IMR-90 (cell line): ENCODE measurements at regions not wholly inside any gene's neighbourhood (a gene's known extent, or its start where the extent isn't known, plus 50 kb on each side); places are given as distances from the start of the nearest gene placed in this dataset.

Experiments
- ATAC-seq: fragments of 200-7000 bp; cut with Tn5 transposase; 2 replicates; pipeline ENCODE4 v1.9.1; 2020; ENCODE audit warnings: low read depth, mild to moderate bottlenecking, moderate library complexity
- BruUV-seq: library from RNA; stranded (reverse); fragments of 400-500 nt; replicated peaks from 2 replicates; lab custom pipeline; 2021; lab: Mats Ljungman, UMichigan
- CTCF ChIA-PET: fragments of 300-600 bp; formaldehyde crosslinking; extraction: SDS; loops from one replicate; lab custom pipeline; 2021; ENCODE audit warnings: antibody characterized with exemption; lab: Yijun Ruan, JAX
- POLR2A ChIA-PET: fragments of 300-600 bp; sonication (Branson Sonifier 250); formaldehyde crosslinking; loops from one replicate; lab custom pipeline; 2022; ENCODE audit warnings: antibody characterized with exemption; ENCODE audit not compliant: unreplicated experiment; lab: Charles Lee
- DNase-seq: peaks from one replicate; pipeline ENCODE4 v3.0.0; 2013
- H2AFZ ChIP-seq: replicated peaks from 2 replicates; pipeline ENCODE3; 2013; ENCODE audit warnings: low read length, mild to moderate bottlenecking; ENCODE audit not compliant: poor library complexity
- H2AK5ac ChIP-seq: 2 replicates; pipeline ENCODE4 v1.6.1; 2013; ENCODE audit warnings: low read depth, low read length, inconsistent platforms
- H2AK9ac ChIP-seq: replicated peaks from 2 replicates; pipeline ENCODE3; 2013; ENCODE audit warnings: mild to moderate bottlenecking, low read depth, low read length, moderate library complexity; ENCODE audit not compliant: poor library complexity
- H2BK120ac ChIP-seq: 2 replicates; pipeline ENCODE4 v1.6.1; 2013; ENCODE audit warnings: low read depth, low read length, inconsistent platforms
- H2BK15ac ChIP-seq: 3 replicates; pipeline ENCODE4 v1.6.1; 2013; ENCODE audit warnings: low read depth, low read length, inconsistent platforms
- H2BK20ac ChIP-seq: 2 replicates; pipeline ENCODE4 v1.6.1; 2013; ENCODE audit warnings: low read depth, mild to moderate bottlenecking, inconsistent platforms, low read length, moderate library complexity
- H2BK5ac ChIP-seq: 2 replicates; pipeline ENCODE4 v1.6.1; 2013; ENCODE audit warnings: mild to moderate bottlenecking, low read depth, low read length, inconsistent platforms; ENCODE audit not compliant: poor library complexity, severe bottlenecking
- H3K14ac ChIP-seq: replicated peaks from 2 replicates; pipeline ENCODE4 v1.6.1; 2013; ENCODE audit warnings: low read depth, low read length, inconsistent platforms
- H3K18ac ChIP-seq: 2 replicates; pipeline ENCODE4 v1.6.1; 2013; ENCODE audit warnings: low read depth, low read length, control low read depth
- H3K23ac ChIP-seq: 2 replicates; pipeline ENCODE4 v1.6.1; 2013; ENCODE audit warnings: low read depth, low read length, inconsistent platforms
- H3K27ac ChIP-seq: 2 replicates; pipeline ENCODE4 v1.5.1; 2013; ENCODE audit warnings: mild to moderate bottlenecking, control low read depth, low read length; ENCODE audit not compliant: insufficient read depth
- H3K27me3 ChIP-seq: 2 replicates; pipeline ENCODE4 v1.6.1; 2013; ENCODE audit warnings: low read length; ENCODE audit not compliant: control insufficient read depth, insufficient read depth
- H3K36me3 ChIP-seq: 2 replicates; pipeline ENCODE4 v1.6.1; 2013; ENCODE audit warnings: low read length, mixed read lengths; ENCODE audit not compliant: control insufficient read depth, insufficient read depth
- H3K4ac ChIP-seq: 2 replicates; pipeline ENCODE4 v1.6.1; 2013; ENCODE audit warnings: low read depth, low read length, inconsistent platforms
- H3K4me1 ChIP-seq: 2 replicates; pipeline ENCODE4 v1.6.1; 2013; ENCODE audit warnings: low read length, mixed read lengths; ENCODE audit not compliant: control insufficient read depth, insufficient read depth
- H3K4me2 ChIP-seq: 2 replicates; pipeline ENCODE4 v1.6.1; 2013; ENCODE audit warnings: low read depth, mild to moderate bottlenecking, control low read depth, low read length, moderate library complexity
- H3K4me3 ChIP-seq: 2 replicates; pipeline ENCODE4 v1.5.1; 2013; ENCODE audit warnings: low read depth, mild to moderate bottlenecking, control low read depth, low read length, moderate library complexity; ENCODE audit not compliant: insufficient read depth
- H3K56ac ChIP-seq: 2 replicates; pipeline ENCODE4 v1.6.1; 2013; ENCODE audit warnings: low read length, inconsistent platforms; ENCODE audit not compliant: insufficient read depth; ENCODE audit errors: extremely low read depth
- H3K79me1 ChIP-seq, 2 experiments: 2 replicates each; pipeline ENCODE4 v1.6.1; 2013; ENCODE audit warnings: low read length in 2 of 2, inconsistent platforms in 1 of 2, low read depth in 1 of 2
- H3K9ac ChIP-seq: 2 replicates; pipeline ENCODE4 v1.6.1; 2013; ENCODE audit warnings: low read depth, low read length, control low read depth
- H3K9me1 ChIP-seq: 2 replicates; pipeline ENCODE4 v1.6.1; 2013; ENCODE audit warnings: low read length, inconsistent platforms; ENCODE audit not compliant: insufficient read depth
- H3K9me3 ChIP-seq: 2 replicates; pipeline ENCODE4 v1.6.1; 2013; ENCODE audit warnings: low read length; ENCODE audit not compliant: control insufficient read depth, insufficient read depth
- H4K20me1 ChIP-seq: 2 replicates; pipeline ENCODE4 v1.6.1; 2013; ENCODE audit warnings: low read length, inconsistent platforms; ENCODE audit not compliant: insufficient read depth
- H4K5ac ChIP-seq: 2 replicates; pipeline ENCODE4 v1.6.1; 2013; ENCODE audit warnings: mild to moderate bottlenecking, low read depth, low read length, control low read depth
- H4K8ac ChIP-seq, 2 experiments: 2 replicates each; pipeline ENCODE4 v1.6.1; 2013; ENCODE audit warnings: low read depth in 2 of 2, low read length in 2 of 2, control low read depth in 1 of 2, inconsistent platforms in 1 of 2
- H4K91ac ChIP-seq: 2 replicates; pipeline ENCODE4 v1.6.1; 2013; ENCODE audit warnings: low read depth, low read length, inconsistent platforms; ENCODE audit not compliant: insufficient read depth
- CEBPB ChIP-seq: IDR thresholded peaks from 2 replicates; pipeline ENCODE4 v1.6.1; 2012; ENCODE audit warnings: low read depth, low read length, improper control_type of control experiment
- RAD21 ChIP-seq: IDR thresholded peaks from 2 replicates; pipeline ENCODE4 v1.6.1; 2012; ENCODE audit warnings: low read length, improper control_type of control experiment
- USF2 ChIP-seq: fragments of 150-350 bp; IDR thresholded peaks from 2 replicates; pipeline ENCODE4 v1.6.1; 2017; ENCODE audit warnings: mild to moderate bottlenecking, antibody characterized with exemption, low read length, low read depth
- WGBS, 2 experiments: methylation state at CpG; one replicate each; pipeline versions ENCODE4 v1.1.5 to v1.1.7; 2013; ENCODE audit warnings: missing lambda C conversion rate in 2 of 2; ENCODE audit not compliant: insufficient read length in 1 of 2; ENCODE audit errors: extremely low coverage in 2 of 2; 5-methylcytosine and 5-hydroxymethylcytosine counted together
- dilution Hi-C: fragments of 300-500 bp; cut with HindIII; formaldehyde crosslinking; loops from one replicate; pipeline ENCODE4 v1.14.3; 2018; ENCODE audit warnings: low sequenced_read_pairs; ENCODE audit not compliant: unreplicated experiment
- in situ Hi-C: fragments of 300-500 bp; cut with MboI; formaldehyde crosslinking; loops from 3 replicates; pipeline ENCODE4 v1.14.3; 2019; ENCODE audit warnings: low sequenced_read_pairs, inconsistent platforms, mixed read lengths
- intact Hi-C: fragments of 100-400 bp; cut with micrococcal nuclease; formaldehyde crosslinking; loops from 2 replicates; pipeline ENCODE4 v1.10.0; 2022

DNA sequence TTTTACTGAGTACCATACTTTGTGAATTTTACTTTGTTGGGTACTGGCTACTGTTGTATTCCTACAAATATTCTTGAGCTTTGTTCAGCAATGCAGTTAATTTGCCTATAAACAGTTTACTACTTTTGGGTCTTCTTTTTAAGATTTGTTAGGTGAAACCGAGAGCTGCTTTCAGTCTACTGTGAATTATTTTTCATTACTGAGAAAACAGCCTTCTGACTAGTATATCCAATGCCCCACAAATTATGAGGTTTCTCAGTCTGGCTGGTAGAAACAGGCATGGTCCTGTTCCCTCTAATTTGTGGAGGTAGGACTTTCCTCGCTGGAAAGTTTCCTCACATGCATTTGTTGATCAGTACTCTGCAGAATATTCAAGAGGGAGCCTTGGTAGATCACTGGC is 392.0 kb downstream of the ZSWIM6 start:
- no peak overlapping the region for H3K14ac ChIP-seq
- no peaks in the 10 kb centered on the region for H3K79me1 ChIP-seq
- H2BK120ac ChIP-seq: no peak overlapping the region
- no peak overlapping the region for H3K23ac ChIP-seq
- intact Hi-C loops (no loop called here), in situ Hi-C loops (no loop called here), dilution Hi-C loops (no loop called here)
- H3K56ac ChIP-seq: no peak overlapping the region
- H3K9me1 ChIP-seq: no peaks in the 10 kb centered on the region
- H3K4ac ChIP-seq: no peak overlapping the region
- H2BK5ac ChIP-seq: no peak overlapping the region
- H3K27me3 ChIP-seq: no peaks in the 10 kb centered on the region; the same call in 1 of the 2 replicates
- H4K5ac ChIP-seq: no peak overlapping the region
- TF ChIP-seq USF2 (no peak), RAD21 (no peak), CEBPB (no peak)
- H3K9ac ChIP-seq: no peak overlapping the region
- H3K4me1 ChIP-seq: no peaks in the 10 kb centered on the region
- H2AK5ac ChIP-seq: no peak overlapping the region
- no peak for DNase-seq
- H3K18ac ChIP-seq: no peak overlapping the region
- H3K27ac ChIP-seq: no peak overlapping the region
- ATAC-seq: no peak
- H2AK9ac ChIP-seq: no peak overlapping the region
- H3K4me2 ChIP-seq: no peak overlapping the region
- no peaks in the 10 kb centered on the region for H4K20me1 ChIP-seq
- no CpG with 5 or more reads among the region's 2 CpGs for WGBS, 2 experiments
- BruUV-seq: no TSS peak
- CTCF ChIA-PET: no interaction called here
- no peak overlapping the region for H2AFZ ChIP-seq
- no peak overlapping the region for H3K4me3 ChIP-seq
- H2BK15ac ChIP-seq: no peak overlapping the region
- H4K91ac ChIP-seq: no peak overlapping the region
- H4K8ac ChIP-seq: no peak overlapping the region
- H3K9me3 ChIP-seq: no peaks in the 10 kb centered on the region
- no peaks in the 10 kb centered on the region for H3K36me3 ChIP-seq
- POLR2A ChIA-PET: no interaction called here
- H2BK20ac ChIP-seq: no peak overlapping the region
